ENCODE measurements at regions not wholly inside any gene's neighbourhood (a gene's known extent, or its start where the extent isn't known, plus 50 kb on each side); places are given as distances from the start of the nearest gene placed in this dataset.
"Not testable (repeated sequence)": the region's sequence is repeated elsewhere in the genome, so short reads cannot be mapped to it uniquely, and the experiment has no call there.

DNA sequence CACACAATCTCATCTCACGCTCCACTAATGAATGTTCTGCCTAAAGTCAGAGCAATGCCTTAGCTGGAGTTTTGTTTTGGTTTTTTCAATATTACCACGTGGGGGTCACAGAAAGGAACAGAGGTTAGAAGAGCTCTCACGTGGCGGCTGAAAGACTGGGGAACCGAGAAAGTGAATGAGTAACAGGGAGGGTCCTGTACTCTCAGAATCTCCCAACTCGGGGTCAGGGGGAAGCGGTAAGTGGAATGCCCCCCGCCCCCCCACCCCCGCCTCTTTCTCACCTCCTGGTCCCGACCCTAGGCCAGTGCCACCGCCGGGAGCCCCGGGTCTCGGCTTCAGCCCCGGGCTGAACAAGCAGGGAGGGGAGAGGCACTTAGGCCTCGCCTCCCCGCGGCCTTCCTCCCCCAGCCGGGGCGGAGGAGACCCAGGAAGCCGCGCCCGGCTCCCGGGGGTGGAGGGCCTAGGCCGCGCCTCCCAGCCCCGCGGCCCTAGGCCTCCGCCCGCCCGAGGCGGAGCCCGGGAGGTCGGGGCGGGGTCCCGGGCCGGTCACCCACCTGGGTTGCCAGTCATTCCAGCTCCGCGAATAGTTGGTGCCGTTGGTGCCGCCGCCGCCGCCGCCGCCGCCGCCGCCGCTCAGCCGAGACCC, 98.0 kb upstream of the METTL9 start:
- TF ChIP-seq, protein P1, sequence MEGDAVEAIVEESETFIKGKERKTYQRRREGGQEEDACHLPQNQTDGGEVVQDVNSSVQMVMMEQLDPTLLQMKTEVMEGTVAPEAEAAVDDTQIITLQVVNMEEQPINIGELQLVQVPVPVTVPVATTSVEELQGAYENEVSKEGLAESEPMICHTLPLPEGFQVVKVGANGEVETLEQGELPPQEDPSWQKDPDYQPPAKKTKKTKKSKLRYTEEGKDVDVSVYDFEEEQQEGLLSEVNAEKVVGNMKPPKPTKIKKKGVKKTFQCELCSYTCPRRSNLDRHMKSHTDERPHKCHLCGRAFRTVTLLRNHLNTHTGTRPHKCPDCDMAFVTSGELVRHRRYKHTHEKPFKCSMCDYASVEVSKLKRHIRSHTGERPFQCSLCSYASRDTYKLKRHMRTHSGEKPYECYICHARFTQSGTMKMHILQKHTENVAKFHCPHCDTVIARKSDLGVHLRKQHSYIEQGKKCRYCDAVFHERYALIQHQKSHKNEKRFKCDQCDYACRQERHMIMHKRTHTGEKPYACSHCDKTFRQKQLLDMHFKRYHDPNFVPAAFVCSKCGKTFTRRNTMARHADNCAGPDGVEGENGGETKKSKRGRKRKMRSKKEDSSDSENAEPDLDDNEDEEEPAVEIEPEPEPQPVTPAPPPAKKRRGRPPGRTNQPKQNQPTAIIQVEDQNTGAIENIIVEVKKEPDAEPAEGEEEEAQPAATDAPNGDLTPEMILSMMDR (IDR thresholded peaks at IDR 0.05): not testable (repeated sequence)
- TF ChIP-seq POLR2A (IDR thresholded peaks at IDR 0.05): not testable (repeated sequence)

Data from testis (tissue), 2 donors.